Upper lobe of right lung (tissue), 1 donor: ENCODE measurements at regions not wholly inside any gene's neighbourhood (a gene's known extent, or its start where the extent isn't known, plus 50 kb on each side); places are given as distances from the start of the nearest gene placed in this dataset.

Source experiments
- ATAC-seq: fragments of 200-7000 bp; cut with Tn5 transposase; one replicate; pipeline ENCODE4 v1.9.1; 2020; ENCODE audit warnings: mild to moderate bottlenecking, moderate library complexity
- DNase-seq: peaks from one replicate; pipeline ENCODE4 v3.0.0-alpha.2; 2020
- H3K27ac ChIP-seq: fragments of 200-600 bp; one replicate; pipeline ENCODE4 v1.8.0; 2022
- H3K27me3 ChIP-seq: fragments of 200-600 bp; one replicate; pipeline ENCODE4 v1.8.0; 2022; ENCODE audit warnings: mild to moderate bottlenecking
- H3K36me3 ChIP-seq: fragments of 200-600 bp; one replicate; pipeline ENCODE4 v1.8.0; 2022
- H3K4me1 ChIP-seq: fragments of 200-600 bp; one replicate; pipeline ENCODE4 v1.8.0; 2022
- H3K4me3 ChIP-seq: fragments of 200-600 bp; one replicate; pipeline ENCODE4 v1.8.0; 2022; ENCODE audit warnings: mild to moderate bottlenecking
- H3K9me3 ChIP-seq: fragments of 200-600 bp; one replicate; pipeline ENCODE4 v1.8.0; 2022
- CTCF ChIP-seq: fragments of 200-600 bp; IDR thresholded peaks from one replicate; pipeline ENCODE4 v1.8.0; 2022; ENCODE audit warnings: antibody characterized with exemption
- intact Hi-C: fragments of 100-400 bp; cut with DNase I; formaldehyde crosslinking; loops from one replicate; pipeline ENCODE4 v1.11.0; 2022
- donor health status: DM: no; HTN: yes; CAD: no; lungs with severe emphysema.

- intact Hi-C loops, result no loop called here
- DNase-seq, result no peak
- ATAC-seq, result peak; percentile 27
These were observed 175.3 kb upstream of the HES1 start for GRCh38 chr3:193960487-193961274.

GRCh38 chr3:193962986-193963685 is 172.8 kb upstream of the HES1 start:
- intact Hi-C loops, result no loop called here
- Histone ChIP-seq H3K36me3 (no peaks in the 10 kb centered on the region), H3K27me3 (no peaks in the 10 kb centered on the region), H3K4me1 (no peaks in the 10 kb centered on the region), H3K4me3 (no peak overlapping the region), H3K27ac (no peak overlapping the region), H3K9me3 (no peaks in the 10 kb centered on the region)
- no peak for ATAC-seq
- no peak for TF ChIP-seq CTCF
- no peak for DNase-seq

More at GRCh38 chr3:193960487-193961274, 175.3 kb upstream of the HES1 start:
- H3K4me3 ChIP-seq, result no peak overlapping the region
- H3K4me1 ChIP-seq, result no peaks in the 10 kb centered on the region
- H3K27me3 ChIP-seq, result no peaks in the 10 kb centered on the region
- H3K27ac ChIP-seq, result no peak overlapping the region
- H3K36me3 ChIP-seq, result no peaks in the 10 kb centered on the region
- TF ChIP-seq CTCF, result no peak
- H3K9me3 ChIP-seq, result no peaks in the 10 kb centered on the region

- H3K36me3 ChIP-seq, result no peaks in the 10 kb centered on the region
- no peak for TF ChIP-seq CTCF
- ATAC-seq, result no peak
- no peaks in the 10 kb centered on the region for H3K9me3 ChIP-seq
- DNase-seq, result no peak
- no peak overlapping the region for H3K4me3 ChIP-seq
- no peaks in the 10 kb centered on the region for H3K27me3 ChIP-seq
- no peaks in the 10 kb centered on the region for H3K4me1 ChIP-seq
- intact Hi-C loops, result no loop called here
- H3K27ac ChIP-seq, result no peak overlapping the region
These were observed 172.0 kb upstream of the HES1 start for GRCh38 chr3:193963808-193964516.

GRCh38 chr3:193964517-193964880 is 171.4 kb upstream of the HES1 start:
- intact Hi-C loops, result no loop called here
- no peak overlapping the region for H3K27ac ChIP-seq
- no peaks in the 10 kb centered on the region for H3K9me3 ChIP-seq
- ATAC-seq (no peak), DNase-seq (no peak)
- H3K36me3 ChIP-seq, result no peaks in the 10 kb centered on the region
- no peak overlapping the region for H3K4me3 ChIP-seq
- TF ChIP-seq CTCF, result no peak
- H3K27me3 ChIP-seq, result no peaks in the 10 kb centered on the region
- no peaks in the 10 kb centered on the region for H3K4me1 ChIP-seq

- intact Hi-C loops, result no loop called here
- H3K9me3 ChIP-seq, result no peaks in the 10 kb centered on the region
- DNase-seq (no peak), ATAC-seq (peak; percentile 20)
- H3K27ac ChIP-seq, result no peak overlapping the region
- no peaks in the 10 kb centered on the region for H3K36me3 ChIP-seq
- no peak for TF ChIP-seq CTCF
- H3K27me3 ChIP-seq, result no peaks in the 10 kb centered on the region
- peaks cover 14% of the 10 kb centered on the region for H3K4me1 ChIP-seq
- no peak overlapping the region for H3K4me3 ChIP-seq
These were observed 167.5 kb upstream of the HES1 start for GRCh38 chr3:193968380-193968974.
